ENCODE measurements at regions not wholly inside any gene's neighbourhood (a gene's known extent, or its start where the extent isn't known, plus 50 kb on each side); places are given as distances from the start of the nearest gene placed in this dataset.
"Not testable (repeated sequence)": the region's sequence is repeated elsewhere in the genome, so short reads cannot be mapped to it uniquely, and the experiment has no call there.

- DNase-seq (ENCODE audit: low read depth, low spot score); intact Hi-C loops (cut with micrococcal nuclease; ENCODE audit: unreplicated experiment); POLR2A ChIA-PET; H3K27ac ChIP-seq (ENCODE audit: control insufficient read depth, insufficient read depth); H3K9ac ChIP-seq (ENCODE audit: control insufficient read depth, insufficient read depth, low read length); H3K4me1 ChIP-seq (ENCODE audit: control insufficient read depth, insufficient read depth, low read length); H3K9me3 ChIP-seq (replicated peaks; ENCODE audit: control insufficient read depth, insufficient read depth, low read length); RAD21 ChIA-PET (ENCODE audit: unreplicated experiment); BruUV-seq (replicated peaks); H3K27me3 ChIP-seq (replicated peaks in 1 of 2; ENCODE audit: control insufficient read depth in 2 of 2, insufficient read depth in 2 of 2, low read length in 1 of 2); H2AFZ ChIP-seq (ENCODE audit: control insufficient read depth, low read depth, low read length); ATAC-seq; H3K4me3 ChIP-seq; in situ Hi-C loops (cut with MboI); CTCF ChIA-PET; FAIRE-seq; H3K36me3 ChIP-seq (ENCODE audit: control insufficient read depth in 2 of 2, insufficient read depth in 2 of 2, low read length in 1 of 2); H3K79me2 ChIP-seq (ENCODE audit: control insufficient read depth, insufficient read depth, low read length); SMC1A ChIA-PET (ENCODE audit: uncharacterized antibody, unreplicated experiment); H4K20me1 ChIP-seq (ENCODE audit: control insufficient read depth, insufficient read depth); H3K4me2 ChIP-seq (ENCODE audit: control insufficient read depth, insufficient read depth): not testable (repeated sequence)
- WGBS (ENCODE audit: insufficient coverage, insufficient replicate concordance, low lambda C conversion rate, missing lambda C conversion rate), result 50% methylated on average over 5 of the region's 5 CpGs
Observed at GRCh38 chrX:103432841-103433240, 56.5 kb downstream of the BEX3 start.

GRCh38 chrX:103437147-103437873 lies 61.0 kb downstream of the BEX3 start:
- no TSS peak for BruUV-seq (replicated peaks)
- H3K4me3 ChIP-seq, result no peak overlapping the region
- 20% methylated on average over 5 of the region's 5 CpGs for WGBS (ENCODE audit: insufficient coverage, insufficient replicate concordance, low lambda C conversion rate, missing lambda C conversion rate)
- ChIA-PET CTCF (interaction anchor here (1.3 kb wide), 1 partner anchor 13 kb away, joined by 3 read pairs; no protein-coding TSS in a partner anchor), POLR2A (no interaction called here), SMC1A (ENCODE audit: uncharacterized antibody, unreplicated experiment) (no interaction called here), RAD21 (ENCODE audit: unreplicated experiment) (no interaction called here)
- no peaks in the 10 kb centered on the region for H3K27me3 ChIP-seq (replicated peaks in 1 of 2; ENCODE audit: control insufficient read depth in 2 of 2, insufficient read depth in 2 of 2, low read length in 1 of 2)
- H3K4me2 ChIP-seq (ENCODE audit: control insufficient read depth, insufficient read depth), result no peak overlapping the region
- FAIRE-seq (no peak), DNase-seq (ENCODE audit: low read depth, low spot score) (no peak), ATAC-seq (no peak)
- intact Hi-C loops (cut with micrococcal nuclease; ENCODE audit: unreplicated experiment) (no loop called here), in situ Hi-C loops (cut with MboI) (no loop called here)
- H2AFZ ChIP-seq (ENCODE audit: control insufficient read depth, low read depth, low read length), result no peak overlapping the region
- no peak overlapping the region for H3K9ac ChIP-seq (ENCODE audit: control insufficient read depth, insufficient read depth, low read length)
- H3K4me1 ChIP-seq (ENCODE audit: control insufficient read depth, insufficient read depth, low read length), result no peaks in the 10 kb centered on the region
- H4K20me1 ChIP-seq (ENCODE audit: control insufficient read depth, insufficient read depth), result no peaks in the 10 kb centered on the region
- H3K27ac ChIP-seq (ENCODE audit: control insufficient read depth, insufficient read depth), result no peak overlapping the region
- H3K79me2 ChIP-seq (ENCODE audit: control insufficient read depth, insufficient read depth, low read length), result no peaks in the 10 kb centered on the region
- no peaks in the 10 kb centered on the region for H3K9me3 ChIP-seq (replicated peaks; ENCODE audit: control insufficient read depth, insufficient read depth, low read length)
- no peaks in the 10 kb centered on the region for H3K36me3 ChIP-seq (ENCODE audit: control insufficient read depth in 2 of 2, insufficient read depth in 2 of 2, low read length in 1 of 2)
- TF ChIP-seq ZNF687 (IDR thresholded peaks at IDR 0.05), result no peak
- TF ChIP-seq POLR2A (IDR thresholded peaks at IDR 0.05; ENCODE audit: low read depth, low read length), result no peak
- no peak for TF ChIP-seq TCF12 (IDR thresholded peaks at IDR 0.05; ENCODE audit: low read depth, low read length)
- no peak for TF ChIP-seq RAD51 (IDR thresholded peaks at IDR 0.05)
- no peak for TF ChIP-seq FOS (IDR thresholded peaks at IDR 0.05; ENCODE audit: borderline replicate concordance, extremely low read depth, insufficient read length)
- no peak for TF ChIP-seq HDAC6 (IDR thresholded peaks at IDR 0.05; ENCODE audit: unreplicated experiment)
- TF ChIP-seq SIX5 (IDR thresholded peaks at IDR 0.05; ENCODE audit: low read depth, low read length, severe bottlenecking), result no peak
- no peak for TF ChIP-seq FOXM1 (IDR thresholded peaks at IDR 0.05; ENCODE audit: low read depth, low read length)
- no peak for TF ChIP-seq YBX1 (IDR thresholded peaks at IDR 0.05)
- no peak for TF ChIP-seq PRDM15 (CRISPR knock-in tag; IDR thresholded peaks at IDR 0.05)
- no peak for TF ChIP-seq BACH1 (IDR thresholded peaks at IDR 0.05; ENCODE audit: borderline replicate concordance)
